ENCODE measurements at regions not wholly inside any gene's neighbourhood (a gene's known extent, or its start where the extent isn't known, plus 50 kb on each side); places are given as distances from the start of the nearest gene placed in this dataset.
"Not testable (repeated sequence)": the region's sequence is repeated elsewhere in the genome, so short reads cannot be mapped to it uniquely, and the experiment has no call there.

GRCh38 chr3:70464465-70464864, 152.0 kb upstream of the MDFIC2 start:
- Histone ChIP-seq H3K9me3 (ENCODE audit: insufficient read depth, low read length, severe bottlenecking) (no peaks in the 10 kb centered on the region), H3K4me3 (ENCODE audit: low read depth in 1 of 2, low read length in 2 of 2) (no peak overlapping the region), H4K20me1 (ENCODE audit: insufficient read depth, low read length) (no peaks in the 10 kb centered on the region), H3K79me2 (ENCODE audit: insufficient read depth, low read length) (no peaks in the 10 kb centered on the region), H3K36me3 (ENCODE audit: insufficient read depth, low read length) (no peaks in the 10 kb centered on the region), H3K4me2 (ENCODE audit: insufficient read depth, low read length) (no peak overlapping the region), H3K27ac (ENCODE audit: low read length) (no peak overlapping the region), H3K9ac (ENCODE audit: low read depth, low read length) (no peak overlapping the region), H3K4me1 (ENCODE audit: insufficient read depth, low read length) (no peaks in the 10 kb centered on the region), H3K27me3 (ENCODE audit: insufficient read depth, low read length, poor library complexity) (no peaks in the 10 kb centered on the region), H2AFZ (ENCODE audit: low read depth, low read length) (no peak overlapping the region)
- DNase-seq (no peak), ATAC-seq (ENCODE audit: insufficient read depth, low read depth) (no peak)
- TF ChIP-seq CTCF (IDR thresholded peaks at IDR 0.05; ENCODE audit: borderline replicate concordance, extremely low read depth, low read length, poor library complexity, severe bottlenecking): no peak
- TF ChIP-seq EZH2 (IDR thresholded peaks at IDR 0.05; ENCODE audit: borderline replicate concordance, low read depth, low read length, severe bottlenecking): no peak

DNA sequence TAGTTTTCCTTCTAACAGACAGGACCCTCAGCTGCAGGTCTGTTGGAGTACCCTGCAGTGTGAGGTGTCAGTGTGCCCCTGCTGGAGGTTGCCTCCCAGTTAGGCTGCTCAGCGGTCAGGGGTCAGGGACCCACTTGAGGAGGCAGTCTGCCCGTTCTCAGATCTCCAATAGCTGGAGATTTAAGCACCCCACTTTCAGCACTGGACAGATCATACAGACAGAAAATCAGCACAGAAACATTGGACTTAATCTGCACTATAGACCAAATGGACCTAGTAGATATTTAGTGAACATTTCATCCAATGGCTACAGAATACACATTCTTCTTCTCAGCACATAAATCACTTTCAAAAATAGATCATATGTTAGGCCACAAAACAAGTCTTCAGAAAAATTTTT, 137.8 kb upstream of the MDFIC2 start:
- not testable (repeated sequence) for H3K9ac ChIP-seq (ENCODE audit: low read depth, low read length); H3K27me3 ChIP-seq (ENCODE audit: insufficient read depth, low read length, poor library complexity); H3K36me3 ChIP-seq (ENCODE audit: insufficient read depth, low read length); DNase-seq; H2AFZ ChIP-seq (ENCODE audit: low read depth, low read length); ATAC-seq (ENCODE audit: insufficient read depth, low read depth); H3K27ac ChIP-seq (ENCODE audit: low read length); H3K9me3 ChIP-seq (ENCODE audit: insufficient read depth, low read length, severe bottlenecking); H3K4me1 ChIP-seq (ENCODE audit: insufficient read depth, low read length); H3K4me2 ChIP-seq (ENCODE audit: insufficient read depth, low read length); H3K4me3 ChIP-seq (ENCODE audit: low read depth in 1 of 2, low read length in 2 of 2); H4K20me1 ChIP-seq (ENCODE audit: insufficient read depth, low read length); H3K79me2 ChIP-seq (ENCODE audit: insufficient read depth, low read length)

DNA sequence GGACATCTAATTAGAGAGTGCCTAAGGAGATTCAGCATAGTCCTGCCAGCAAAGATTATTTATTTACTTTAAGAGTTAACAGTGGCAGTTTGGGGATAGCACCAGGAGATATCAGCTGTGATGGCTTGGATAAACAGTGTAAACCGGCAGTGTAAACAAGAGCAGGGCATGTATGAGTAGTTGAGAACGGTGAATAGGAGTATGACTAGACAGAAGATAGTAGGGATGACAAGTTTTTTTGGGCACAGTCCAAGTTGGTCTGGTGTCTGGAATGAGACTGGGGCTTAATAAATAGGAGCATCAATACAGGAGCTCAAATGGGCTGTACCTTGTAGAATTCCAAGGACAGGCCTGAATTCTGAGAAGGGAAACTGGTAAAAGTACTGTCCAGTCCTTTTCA, 123.0 kb upstream of the MDFIC2 start:
- not testable (repeated sequence) for H3K4me2 ChIP-seq (ENCODE audit: insufficient read depth, low read length); H3K9me3 ChIP-seq (ENCODE audit: insufficient read depth, low read length, severe bottlenecking); H3K27ac ChIP-seq (ENCODE audit: low read length); H2AFZ ChIP-seq (ENCODE audit: low read depth, low read length); H4K20me1 ChIP-seq (ENCODE audit: insufficient read depth, low read length); H3K79me2 ChIP-seq (ENCODE audit: insufficient read depth, low read length); ATAC-seq (ENCODE audit: insufficient read depth, low read depth); DNase-seq; H3K36me3 ChIP-seq (ENCODE audit: insufficient read depth, low read length); H3K4me1 ChIP-seq (ENCODE audit: insufficient read depth, low read length); H3K4me3 ChIP-seq (ENCODE audit: low read depth in 1 of 2, low read length in 2 of 2); H3K9ac ChIP-seq (ENCODE audit: low read depth, low read length); H3K27me3 ChIP-seq (ENCODE audit: insufficient read depth, low read length, poor library complexity)

GRCh38 chr3:70433091-70433490, 120.7 kb upstream of the MDFIC2 start:
- ATAC-seq (ENCODE audit: insufficient read depth, low read depth) (no peak), DNase-seq (no peak)
- no peak for TF ChIP-seq CTCF (IDR thresholded peaks at IDR 0.05; ENCODE audit: borderline replicate concordance, extremely low read depth, low read length, poor library complexity, severe bottlenecking)
- no peak for TF ChIP-seq EZH2 (IDR thresholded peaks at IDR 0.05; ENCODE audit: borderline replicate concordance, low read depth, low read length, severe bottlenecking)

More at GRCh38 chr3:70433091-70433490, 120.7 kb upstream of the MDFIC2 start:
- Histone ChIP-seq H3K27ac (ENCODE audit: low read length) (no peak overlapping the region), H3K27me3 (ENCODE audit: insufficient read depth, low read length, poor library complexity) (no peaks in the 10 kb centered on the region), H3K4me1 (ENCODE audit: insufficient read depth, low read length) (no peaks in the 10 kb centered on the region), H3K9me3 (ENCODE audit: insufficient read depth, low read length, severe bottlenecking) (no peaks in the 10 kb centered on the region), H2AFZ (ENCODE audit: low read depth, low read length) (no peak overlapping the region), H3K4me2 (ENCODE audit: insufficient read depth, low read length) (no peak overlapping the region), H3K36me3 (ENCODE audit: insufficient read depth, low read length) (no peaks in the 10 kb centered on the region), H3K4me3 (ENCODE audit: low read depth in 1 of 2, low read length in 2 of 2) (no peak overlapping the region), H3K9ac (ENCODE audit: low read depth, low read length) (no peak overlapping the region), H4K20me1 (ENCODE audit: insufficient read depth, low read length) (no peaks in the 10 kb centered on the region), H3K79me2 (ENCODE audit: insufficient read depth, low read length) (no peaks in the 10 kb centered on the region)
